Body of pancreas (tissue), 4 donors: ENCODE measurements at regions not wholly inside any gene's neighbourhood (a gene's known extent, or its start where the extent isn't known, plus 50 kb on each side); places are given as distances from the start of the nearest gene placed in this dataset.

Experiments used
- ATAC-seq: fragments of 150-250 bp; one replicate; pipeline ENCODE4 v1.9.1; 2016
- DNase-seq, 4 donors: peaks; one replicate each; pipeline ENCODE4 v3.0.0-alpha.2; 2019
- H3K27ac ChIP-seq, 4 donors: fragments of 200-600 bp; sonication (generic); 1 replicate in 3 of 4; 2 replicates in 1 of 4; pipeline versions ENCODE4 v1.5.1 to v1.6.1; 2016 to 2019; ENCODE audit warnings: mild to moderate bottlenecking in 1 of 4, mixed read lengths in 1 of 4, moderate library complexity in 1 of 4
- H3K27me3 ChIP-seq, 2 donors: fragments of 200-600 bp; sonication (generic); one replicate each; pipeline ENCODE4 v1.6.0; 2016; ENCODE audit warnings: mild to moderate bottlenecking in 1 of 2
- H3K36me3 ChIP-seq, 2 donors: fragments of 200-600 bp; sonication (generic); replicated peaks in 1 of 2; 2 replicates each; pipeline ENCODE4 v1.5.1; 2016; ENCODE audit warnings: low read depth in 2 of 2; ENCODE audit not compliant: insufficient read depth in 1 of 2
- H3K4me1 ChIP-seq: fragments of 200-600 bp; sonication (generic); one replicate; pipeline ENCODE4 v1.6.0; 2016
- H3K4me3 ChIP-seq, 2 donors: fragments of 200-600 bp; sonication (generic); 1 replicate in 1 of 2; 2 replicates in 1 of 2; pipeline ENCODE4 v1.5.1; 2016 to 2019
- H3K9me3 ChIP-seq, 3 donors: fragments of 200-600 bp; sonication (generic); 1 replicate in 2 of 3; 2 replicates in 1 of 3; pipeline ENCODE4 v1.5.1; 2016
- POLR2A ChIP-seq, 3 donors: fragments of 450-650 bp; IDR thresholded peaks; one replicate each; pipeline ENCODE4 v1.6.1; 2016; ENCODE audit warnings: antibody characterized with exemption in 3 of 3, mild to moderate bottlenecking in 2 of 3
- WGBS, 2 donors: methylation state at CpG; one replicate each; pipeline ENCODE4 v1.1.5; 2017; 5-methylcytosine and 5-hydroxymethylcytosine counted together
- intact Hi-C: fragments of 100-400 bp; cut with DNase I; formaldehyde crosslinking; loops from one replicate; pipeline ENCODE4 v1.15.1; 2023
- TF ChIP-seq, protein P1 (sequence below), 7 experiments: fragments of 450-650 bp in 4 of 7; fragments of 200-600 bp in 3 of 7; sonication (generic) in 3 of 7; IDR thresholded peaks; one replicate each; pipeline ENCODE4 v1.5.1; 2016 to 2019; ENCODE audit warnings: antibody characterized with exemption in 7 of 7

DNA sequence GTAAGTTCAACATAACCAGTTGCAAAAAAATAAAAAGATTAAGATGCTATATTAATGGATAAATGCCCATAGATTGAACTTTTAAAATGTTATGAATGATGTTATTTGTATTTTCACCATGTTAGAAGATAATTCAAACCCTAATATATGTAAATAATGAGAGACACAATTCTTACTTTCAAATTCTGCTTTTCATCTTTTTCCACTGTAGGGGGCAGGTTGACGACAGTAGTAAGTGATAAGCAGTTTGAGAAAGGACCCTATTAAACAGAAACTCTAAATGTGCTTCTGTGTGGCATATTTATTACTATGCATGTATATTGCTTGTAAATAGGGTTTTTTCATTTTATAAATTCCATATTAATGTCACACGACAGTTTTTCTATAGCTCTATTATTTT, 591.1 kb downstream of the SEMA5A start:
- Histone ChIP-seq H3K4me3 (no peak overlapping the region), H3K9me3 (no peaks in the 10 kb centered on the region), H3K27ac (no peak overlapping the region), H3K27me3 (no peaks in the 10 kb centered on the region), H3K36me3 (no peaks in the 10 kb centered on the region), H3K4me1 (no peaks in the 10 kb centered on the region)
- 37 to 40% methylated on average over 2 of the region's 2 CpGs for WGBS, 2 donors
- intact Hi-C loops: no loop called here
- ATAC-seq (no peak), DNase-seq (no peak)
- TF ChIP-seq, protein P1, sequence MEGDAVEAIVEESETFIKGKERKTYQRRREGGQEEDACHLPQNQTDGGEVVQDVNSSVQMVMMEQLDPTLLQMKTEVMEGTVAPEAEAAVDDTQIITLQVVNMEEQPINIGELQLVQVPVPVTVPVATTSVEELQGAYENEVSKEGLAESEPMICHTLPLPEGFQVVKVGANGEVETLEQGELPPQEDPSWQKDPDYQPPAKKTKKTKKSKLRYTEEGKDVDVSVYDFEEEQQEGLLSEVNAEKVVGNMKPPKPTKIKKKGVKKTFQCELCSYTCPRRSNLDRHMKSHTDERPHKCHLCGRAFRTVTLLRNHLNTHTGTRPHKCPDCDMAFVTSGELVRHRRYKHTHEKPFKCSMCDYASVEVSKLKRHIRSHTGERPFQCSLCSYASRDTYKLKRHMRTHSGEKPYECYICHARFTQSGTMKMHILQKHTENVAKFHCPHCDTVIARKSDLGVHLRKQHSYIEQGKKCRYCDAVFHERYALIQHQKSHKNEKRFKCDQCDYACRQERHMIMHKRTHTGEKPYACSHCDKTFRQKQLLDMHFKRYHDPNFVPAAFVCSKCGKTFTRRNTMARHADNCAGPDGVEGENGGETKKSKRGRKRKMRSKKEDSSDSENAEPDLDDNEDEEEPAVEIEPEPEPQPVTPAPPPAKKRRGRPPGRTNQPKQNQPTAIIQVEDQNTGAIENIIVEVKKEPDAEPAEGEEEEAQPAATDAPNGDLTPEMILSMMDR (IDR thresholded peaks at IDR 0.05): no peak
- TF ChIP-seq POLR2A (IDR thresholded peaks at IDR 0.05): no peak

DNA sequence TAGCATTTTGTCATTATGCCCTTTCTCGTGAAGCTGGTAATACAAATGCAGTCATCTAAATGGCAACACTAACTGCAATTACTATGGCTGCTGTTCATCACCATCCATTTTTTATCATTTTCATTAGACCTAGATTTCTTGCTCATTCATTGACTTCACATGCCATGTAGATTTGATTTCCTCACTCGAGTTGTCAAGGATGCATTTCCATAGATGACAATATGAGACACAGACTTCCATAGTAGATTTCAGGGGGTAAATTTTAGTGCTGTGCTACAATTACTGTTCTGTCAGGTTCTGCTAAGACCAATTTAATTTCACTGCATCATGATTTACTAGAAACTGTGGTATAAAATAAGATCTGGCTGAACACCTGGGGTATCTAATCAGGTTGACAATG, 589.2 kb downstream of the SEMA5A start:
- Histone ChIP-seq H3K36me3 (no peaks in the 10 kb centered on the region), H3K4me3 (no peak overlapping the region), H3K9me3 (no peaks in the 10 kb centered on the region), H3K27me3 (no peaks in the 10 kb centered on the region), H3K4me1 (no peaks in the 10 kb centered on the region), H3K27ac (no peak overlapping the region)
- ATAC-seq: no peak
- 55 to 59% methylated on average over 2 of the region's 2 CpGs for WGBS, 2 donors
- intact Hi-C loops: no loop called here
- DNase-seq: no peak
- no peak for TF ChIP-seq POLR2A (IDR thresholded peaks at IDR 0.05)
- TF ChIP-seq, protein P1 (IDR thresholded peaks at IDR 0.05): no peak

DNA sequence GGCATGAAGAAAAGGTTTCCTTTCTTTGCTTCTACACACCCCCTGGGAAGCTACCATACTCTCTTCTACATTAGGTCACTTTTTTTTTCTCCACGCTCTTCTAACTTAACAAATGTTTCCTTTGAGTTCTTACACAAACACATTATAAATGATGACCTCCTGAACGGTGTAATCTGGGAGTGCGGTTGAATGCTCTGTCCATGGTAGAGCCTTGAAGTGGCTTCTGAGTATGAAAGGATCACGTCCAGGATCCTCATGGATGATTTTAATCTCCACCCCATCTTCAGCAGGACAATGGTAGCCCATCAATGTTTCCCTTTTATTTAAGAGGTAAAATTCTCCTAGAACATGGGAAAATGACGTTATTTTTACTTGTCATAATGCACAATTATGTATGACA, 587.3 kb downstream of the SEMA5A start:
- Histone ChIP-seq H3K27me3 (no peaks in the 10 kb centered on the region), H3K36me3 (no peaks in the 10 kb centered on the region), H3K9me3 (no peaks in the 10 kb centered on the region), H3K27ac (no peak overlapping the region), H3K4me1 (no peaks in the 10 kb centered on the region), H3K4me3 (no peak overlapping the region)
- WGBS, 2 donors: 24 to 36% methylated on average over 5 of the region's 5 CpGs
- no peak for DNase-seq
- intact Hi-C loops: no loop called here
- TF ChIP-seq POLR2A (IDR thresholded peaks at IDR 0.05): no peak
- TF ChIP-seq, protein P1 (IDR thresholded peaks at IDR 0.05): no peak
- ATAC-seq: no peak

DNA sequence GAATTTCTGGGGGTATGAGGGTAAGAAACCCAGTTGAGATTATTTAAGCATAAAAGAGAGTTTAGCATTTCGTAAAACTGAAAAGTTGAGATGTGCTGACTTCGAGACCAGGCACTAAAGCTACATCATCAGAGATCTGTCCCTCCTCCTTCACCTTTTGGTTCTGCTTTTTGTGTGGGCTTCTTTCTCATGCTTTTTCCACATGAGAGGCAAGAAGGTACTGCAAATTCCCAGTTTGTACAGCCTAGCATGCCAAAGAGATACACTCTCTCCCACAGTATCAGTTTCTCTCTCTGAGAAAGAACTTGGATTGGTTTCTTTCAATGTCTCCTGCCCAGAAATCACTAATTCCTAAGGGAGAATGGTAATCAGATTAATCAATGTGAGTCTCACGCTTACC, 584.7 kb downstream of the SEMA5A start:
- Histone ChIP-seq H3K27me3 (no peaks in the 10 kb centered on the region), H3K27ac (no peak overlapping the region), H3K4me1 (no peaks in the 10 kb centered on the region), H3K9me3 (no peaks in the 10 kb centered on the region), H3K36me3 (no peaks in the 10 kb centered on the region), H3K4me3 (no peak overlapping the region)
- intact Hi-C loops: no loop called here
- ATAC-seq (no peak), DNase-seq (no peak)
- no peak for TF ChIP-seq POLR2A (IDR thresholded peaks at IDR 0.05)
- TF ChIP-seq, protein P1 (IDR thresholded peaks at IDR 0.05): no peak
- 48 to 52% methylated on average over 3 of the region's 3 CpGs for WGBS, 2 donors

DNA sequence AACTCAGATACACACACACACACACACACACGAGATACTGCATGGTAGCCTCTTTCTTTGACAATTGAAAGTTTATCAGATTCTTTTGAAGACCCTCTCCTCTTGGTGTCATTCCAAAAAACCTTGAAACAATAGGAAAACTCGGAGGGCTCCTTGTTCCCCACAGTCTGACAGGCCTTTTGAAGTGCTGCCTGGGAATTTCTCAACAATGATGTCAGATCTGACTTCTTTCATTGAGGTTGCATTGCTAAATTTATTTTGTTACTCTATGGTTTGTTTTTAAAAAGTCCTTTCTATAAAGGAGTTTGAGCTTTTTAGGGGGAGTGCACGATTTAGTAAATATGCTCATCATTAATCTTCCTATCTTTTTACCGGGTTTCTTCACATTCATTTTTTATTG, 583.9 kb downstream of the SEMA5A start:
- H3K27ac ChIP-seq: no peak overlapping the region
- intact Hi-C loops: no loop called here
- no peaks in the 10 kb centered on the region for H3K27me3 ChIP-seq
- H3K36me3 ChIP-seq: no peaks in the 10 kb centered on the region
- no peaks in the 10 kb centered on the region for H3K4me1 ChIP-seq
- no peak overlapping the region for H3K4me3 ChIP-seq
- DNase-seq (no peak), ATAC-seq (no peak)
- no peaks in the 10 kb centered on the region for H3K9me3 ChIP-seq
- TF ChIP-seq, protein P1 (IDR thresholded peaks at IDR 0.05): no peak
- no peak for TF ChIP-seq POLR2A (IDR thresholded peaks at IDR 0.05)
- WGBS, 2 donors: 15 to 19% methylated on average over 4 of the region's 4 CpGs
